ENCODE measurements at regions not wholly inside any gene's neighbourhood (a gene's known extent, or its start where the extent isn't known, plus 50 kb on each side); places are given as distances from the start of the nearest gene placed in this dataset.

GRCh38 chr17:14953405-14953804, 311.7 kb downstream of the PMP22 start:
- no peak for DNase-seq (ENCODE audit: low read depth in 2 of 2)

- no peak for DNase-seq (ENCODE audit: low read depth in 2 of 2)
Measured at GRCh38 chr17:14950686-14951085, 314.4 kb downstream of the PMP22 start.

GRCh38 chr17:14950216-14950615, 314.9 kb downstream of the PMP22 start:
- no peak for DNase-seq (ENCODE audit: low read depth in 2 of 2)

GRCh38 chr17:14947671-14948070, 317.5 kb downstream of the PMP22 start:
- DNase-seq (ENCODE audit: low read depth in 2 of 2) = no peak

GRCh38 chr17:14946481-14946880, 318.6 kb downstream of the PMP22 start:
- no peak for DNase-seq (ENCODE audit: low read depth in 2 of 2)

GRCh38 chr17:14942526-14943190, 322.5 kb downstream of the PMP22 start:
- no peak for DNase-seq (ENCODE audit: low read depth in 2 of 2)

- DNase-seq (ENCODE audit: low read depth in 2 of 2) = no peak
Measured at GRCh38 chr17:14940938-14941265, 324.2 kb downstream of the PMP22 start.

- DNase-seq (ENCODE audit: low read depth in 2 of 2) = no peak
Measured at GRCh38 chr17:14940108-14940937, 324.8 kb downstream of the PMP22 start.

GRCh38 chr17:14935845-14936485, 329.2 kb downstream of the PMP22 start:
- no peak for DNase-seq (ENCODE audit: low read depth in 2 of 2)

- no peak for DNase-seq (ENCODE audit: low read depth in 2 of 2)
Measured at GRCh38 chr17:14935139-14935841, 329.8 kb downstream of the PMP22 start.

- DNase-seq (ENCODE audit: low read depth in 2 of 2) = no peak
Measured at GRCh38 chr17:14933676-14934075, 331.4 kb downstream of the PMP22 start.

GRCh38 chr17:14926526-14927122, 338.5 kb downstream of the PMP22 start:
- DNase-seq (ENCODE audit: low read depth in 2 of 2) = peak; percentile 4 to 43

- no peak for DNase-seq (ENCODE audit: low read depth in 2 of 2)
Measured at GRCh38 chr17:14926073-14926472, 339.1 kb downstream of the PMP22 start.

- DNase-seq (ENCODE audit: low read depth in 2 of 2) = no peak
Measured at GRCh38 chr17:14925498-14925897, 339.6 kb downstream of the PMP22 start.

- DNase-seq (ENCODE audit: low read depth in 2 of 2) = no peak
Measured at GRCh38 chr17:14923981-14924380, 341.1 kb downstream of the PMP22 start.

GRCh38 chr17:14922411-14922810, 342.7 kb downstream of the PMP22 start:
- DNase-seq (ENCODE audit: low read depth in 2 of 2) = no peak

GRCh38 chr17:14921936-14922335, 343.2 kb downstream of the PMP22 start:
- DNase-seq (ENCODE audit: low read depth in 2 of 2) = no peak

- DNase-seq (ENCODE audit: low read depth in 2 of 2) = no peak
Measured at GRCh38 chr17:14919631-14920213, 345.4 kb downstream of the PMP22 start.

- DNase-seq (ENCODE audit: low read depth in 2 of 2) = no peak
Measured at GRCh38 chr17:14919094-14919493, 346.0 kb downstream of the PMP22 start.

- no peak for DNase-seq (ENCODE audit: low read depth in 2 of 2)
Measured at GRCh38 chr17:14918540-14918939, 346.6 kb downstream of the PMP22 start.

GRCh38 chr17:14910916-14911315, 354.2 kb downstream of the PMP22 start:
- DNase-seq (ENCODE audit: low read depth in 2 of 2) = no peak

GRCh38 chr17:14904386-14904785, 360.7 kb downstream of the PMP22 start:
- DNase-seq (ENCODE audit: low read depth in 2 of 2) = no peak

Data from stimulated activated CD4-positive, alpha-beta T cell treated with anti-CD3 and anti-CD28 coated beads, Interleukin-15, amount 100 ng/mL, for 48 hours (primary cell).